Stimulated activated naive CD4-positive, alpha-beta T cell (primary cell): ENCODE measurements at regions not wholly inside any gene's neighbourhood (a gene's known extent, or its start where the extent isn't known, plus 50 kb on each side); places are given as distances from the start of the nearest gene placed in this dataset.

Source experiments
- DNase-seq, 6 experiments: peaks; one replicate each; lab custom pipeline; 2025; lab: John Stamatoyannopoulos, UW

DNA sequence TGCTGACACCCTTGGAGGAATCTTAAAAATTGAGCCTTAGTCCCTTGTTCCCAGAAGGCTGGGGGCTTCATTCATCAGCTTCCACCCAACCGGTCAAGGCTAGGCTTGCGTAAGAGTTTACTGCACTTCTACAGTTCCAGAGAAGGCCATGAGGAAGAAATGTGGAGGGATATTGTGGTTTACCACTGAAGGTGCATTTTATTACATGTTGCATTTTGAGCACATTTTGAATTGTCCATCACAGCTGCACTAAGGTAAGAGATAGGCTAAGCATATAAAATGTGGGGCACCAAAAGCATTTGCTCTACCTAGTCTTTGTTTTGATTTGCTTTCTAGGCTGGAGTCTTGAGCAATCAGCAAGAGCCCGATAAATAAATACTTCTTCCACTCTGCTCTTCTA is 167.1 kb upstream of the PAPPA start:
- no peak for DNase-seq

DNA sequence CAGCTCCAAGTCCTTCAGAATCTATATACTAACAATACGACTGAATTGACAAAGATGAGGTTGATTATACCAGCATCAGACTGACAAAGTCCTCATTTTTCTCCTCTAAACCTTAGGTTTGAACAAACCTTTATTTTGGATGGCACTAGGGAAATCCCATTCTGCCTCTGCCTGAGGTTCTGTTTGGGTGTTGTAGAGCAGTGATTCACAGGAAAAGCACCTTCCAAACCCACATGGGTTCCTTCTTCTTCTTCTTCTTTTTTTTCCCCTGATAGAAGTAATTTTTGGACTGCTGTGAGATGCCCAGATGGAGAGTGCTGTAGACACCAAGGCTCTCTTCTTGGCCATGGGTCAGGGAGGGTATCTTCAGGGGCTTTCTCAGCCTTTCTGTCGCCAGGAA is 164.9 kb upstream of the PAPPA start:
- DNase-seq = no peak

DNA sequence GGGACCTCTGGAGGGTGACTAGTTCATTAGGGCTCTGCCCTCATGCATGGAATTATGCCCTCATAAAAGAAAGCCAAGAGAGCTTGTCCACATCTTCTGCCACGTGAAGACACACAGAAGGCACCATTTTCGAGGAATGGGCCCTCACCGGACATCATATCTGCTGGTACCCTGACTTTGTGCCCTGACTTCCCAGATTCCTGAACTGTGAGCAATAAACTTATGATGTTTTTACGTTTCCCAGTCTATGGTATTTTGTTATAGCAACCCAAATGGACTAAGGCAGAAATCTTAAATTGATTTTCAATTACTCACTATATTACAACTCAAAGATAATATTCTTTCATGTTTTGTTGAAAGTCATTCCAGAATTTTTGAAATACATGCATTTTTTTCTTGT is 163.8 kb upstream of the PAPPA start:
- no peak for DNase-seq

DNA sequence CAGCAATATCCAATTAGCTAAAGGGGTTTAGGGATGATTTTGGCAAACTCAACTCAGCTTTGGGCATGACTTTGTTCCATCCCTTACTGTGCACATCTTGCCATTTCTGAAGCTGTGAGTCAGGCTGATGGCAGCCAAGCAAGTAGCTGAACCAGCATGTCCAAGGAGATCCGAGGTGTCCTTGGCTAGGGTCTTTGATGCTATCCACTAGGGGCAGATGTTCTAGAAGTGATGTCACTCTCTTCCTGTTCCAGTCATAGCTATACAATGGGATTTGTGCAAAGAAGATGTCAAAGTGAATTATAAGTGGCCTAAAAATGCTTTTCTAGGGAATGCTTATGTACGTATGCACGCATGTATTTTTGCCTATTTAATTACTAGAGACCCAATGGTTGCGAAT is 160.8 kb upstream of the PAPPA start:
- no peak for DNase-seq

DNA sequence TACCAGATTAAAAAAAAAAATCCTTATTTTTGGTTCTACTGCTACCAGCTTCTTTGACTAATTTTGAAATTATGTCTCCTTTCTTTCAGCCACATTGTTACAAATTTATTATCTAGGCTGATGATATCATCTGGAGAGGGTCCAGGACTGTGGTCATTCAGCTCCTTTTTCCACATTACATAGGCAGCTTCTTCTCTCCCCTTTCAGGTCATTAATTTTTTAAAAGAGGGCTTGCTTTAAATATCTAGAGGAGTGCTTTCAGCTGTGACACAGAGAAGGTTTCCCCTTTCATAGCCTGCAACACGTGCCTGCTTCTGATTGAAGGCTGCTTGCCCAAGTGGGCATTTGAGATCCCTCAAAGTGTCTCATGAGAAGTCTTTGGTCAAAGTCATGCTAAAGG is 155.7 kb upstream of the PAPPA start:
- DNase-seq = no peak

DNA sequence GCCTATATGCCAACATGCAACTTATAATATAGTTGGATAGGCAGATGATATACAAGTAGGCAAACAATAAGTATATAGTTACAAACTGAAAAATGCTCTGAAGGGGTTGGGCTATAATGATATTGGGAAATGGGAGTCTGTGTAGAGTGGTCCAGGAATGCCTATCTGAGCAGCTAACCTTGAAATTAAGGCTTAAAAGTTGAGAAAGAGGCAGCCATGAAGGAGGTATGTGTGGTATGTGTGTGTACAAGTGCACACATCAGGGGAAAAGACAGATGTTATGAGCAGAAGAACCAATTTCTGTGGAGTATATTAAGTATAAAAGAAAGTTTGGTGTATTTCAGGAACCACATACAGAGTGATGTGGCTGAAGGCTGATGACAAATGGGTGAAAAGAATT is 154.9 kb upstream of the PAPPA start:
- no peak for DNase-seq

DNA sequence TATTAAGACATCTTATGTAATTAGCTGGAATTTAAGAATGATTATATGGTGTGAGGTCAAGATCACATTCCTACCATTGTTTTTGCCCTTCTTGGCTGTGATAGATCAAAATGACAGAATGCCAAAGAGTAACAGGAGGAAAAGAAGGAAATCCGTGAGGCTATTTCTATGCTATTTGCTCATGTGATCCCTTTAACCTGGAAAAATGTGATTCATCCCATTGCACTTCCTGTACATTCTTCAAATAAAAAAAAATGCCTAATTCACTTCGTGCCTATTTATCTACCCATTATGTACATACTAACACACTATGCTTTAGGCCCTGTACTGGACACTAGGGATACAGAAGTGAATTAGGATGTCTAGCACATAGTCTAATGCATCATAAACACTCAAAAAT is 154.1 kb upstream of the PAPPA start:
- DNase-seq = no peak

DNA sequence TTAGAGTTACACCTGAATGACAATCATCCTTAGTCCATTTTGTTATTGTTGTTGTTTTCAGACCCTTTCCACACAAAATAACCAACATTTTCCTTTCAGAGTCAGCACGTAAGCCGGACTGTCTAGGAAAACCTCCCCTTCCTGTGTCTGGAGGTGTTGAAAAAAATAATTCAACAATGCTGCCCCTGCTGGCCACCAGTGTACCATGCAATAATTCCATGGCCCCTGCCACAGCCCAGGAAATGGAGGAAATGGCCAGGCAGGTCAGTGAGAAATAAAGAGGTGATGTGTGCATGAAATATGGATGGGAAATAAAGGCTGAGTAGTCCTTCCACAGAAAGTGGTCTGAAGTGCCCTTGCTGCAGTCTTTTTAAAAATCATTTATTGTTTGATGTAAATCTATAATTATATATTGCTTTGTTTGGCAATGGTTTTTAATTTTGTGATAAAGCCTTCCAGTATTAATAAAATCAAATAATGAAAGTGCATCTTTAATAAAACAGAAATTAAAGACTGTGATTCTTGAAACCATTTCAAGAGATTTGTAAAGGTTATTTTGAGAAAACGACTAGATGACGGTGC is 152.8 kb upstream of the PAPPA start:
- no peak for DNase-seq

DNA sequence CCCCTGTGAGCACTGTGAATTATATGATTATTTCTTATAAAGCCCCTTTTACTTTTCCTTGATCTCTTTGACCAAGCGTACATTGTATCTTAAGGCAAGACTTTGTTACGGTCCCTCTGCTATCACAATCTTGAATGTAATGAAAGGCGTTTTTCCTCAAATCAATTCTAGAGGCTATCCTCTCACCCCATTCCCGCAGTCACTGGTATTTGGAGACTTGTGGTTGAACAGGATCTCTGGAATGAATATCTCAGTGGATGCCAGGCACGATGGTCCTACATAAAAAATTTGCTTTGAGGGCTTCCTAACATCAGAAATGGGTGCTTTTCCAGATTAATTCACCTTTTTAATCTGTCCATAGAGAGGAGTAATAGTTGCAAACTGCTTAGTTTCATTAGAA is 151.4 kb upstream of the PAPPA start:
- DNase-seq = no peak

DNA sequence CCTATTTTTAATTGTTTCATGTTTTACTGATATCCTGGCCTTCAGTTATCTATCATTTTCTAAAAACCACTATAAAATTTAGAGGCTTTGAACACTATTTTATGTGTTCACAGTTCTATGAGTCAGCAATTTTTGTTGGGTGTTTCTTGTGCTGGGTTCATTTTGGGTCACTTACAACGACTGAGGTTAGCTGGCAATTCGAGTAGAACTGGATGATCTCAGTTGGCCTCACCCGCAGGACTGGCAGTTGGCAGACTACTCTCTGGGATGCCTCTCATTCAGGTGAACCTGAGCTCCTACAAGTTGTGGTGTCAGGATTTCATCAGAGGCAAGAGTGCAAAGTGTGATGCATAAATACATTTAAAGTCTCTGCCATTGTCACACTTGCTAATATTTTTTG is 151.0 kb upstream of the PAPPA start:
- DNase-seq = no peak

DNA sequence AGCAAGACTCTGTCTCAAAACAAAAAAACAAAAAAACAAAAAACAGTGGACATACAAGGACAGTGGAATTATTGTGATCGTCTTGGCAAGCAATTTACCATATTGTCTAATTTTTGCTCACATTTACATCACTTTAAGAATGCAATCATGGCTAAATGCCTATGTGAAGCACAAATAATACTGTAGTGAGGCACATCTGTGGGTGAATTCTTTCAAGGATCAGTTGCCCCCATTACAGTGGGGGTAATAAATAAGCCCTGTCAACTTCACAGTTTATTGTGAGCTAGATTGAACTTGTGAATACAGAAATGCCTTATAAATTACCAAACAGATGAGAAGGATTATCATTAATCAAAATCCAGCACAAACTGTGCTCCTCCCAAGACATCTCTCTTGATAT is 150.2 kb upstream of the PAPPA start:
- no peak for DNase-seq

DNA sequence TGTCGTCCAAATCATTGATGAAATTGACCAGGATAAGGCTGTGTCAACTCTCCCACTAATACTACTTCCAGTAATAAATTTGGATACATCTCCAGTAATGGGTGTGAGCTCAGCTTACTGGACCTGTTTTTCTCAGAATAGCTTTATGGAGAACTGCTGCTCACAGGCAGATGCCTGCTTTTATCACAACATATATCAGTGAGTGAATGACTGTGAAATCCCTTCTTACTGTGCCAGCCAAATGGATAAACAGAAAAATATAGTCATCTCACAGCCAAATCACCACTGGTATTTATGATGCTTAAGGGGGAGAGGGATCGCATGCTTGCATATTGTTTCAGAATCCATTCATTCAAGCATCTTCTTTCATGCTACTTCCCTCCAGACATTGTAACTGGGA is 148.4 kb upstream of the PAPPA start:
- no peak for DNase-seq

DNA sequence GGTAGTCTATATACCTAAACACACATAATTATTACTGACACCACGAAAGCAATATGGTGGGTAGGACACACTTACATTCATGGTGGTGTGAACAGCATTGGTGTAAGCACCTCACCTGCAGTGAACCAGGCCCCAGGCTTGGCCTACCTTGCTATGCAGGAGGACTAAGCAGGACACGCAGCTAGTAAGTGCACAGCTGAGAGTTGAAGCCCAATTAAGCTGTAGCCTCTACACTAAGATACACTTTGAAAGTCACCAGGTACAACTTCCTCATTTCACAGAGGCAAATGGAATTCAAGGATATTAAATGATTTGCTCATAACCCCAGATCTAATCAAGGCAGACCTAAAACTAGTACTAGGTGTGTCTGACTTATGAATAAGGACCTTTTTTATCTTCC is 145.8 kb upstream of the PAPPA start:
- DNase-seq = no peak

DNA sequence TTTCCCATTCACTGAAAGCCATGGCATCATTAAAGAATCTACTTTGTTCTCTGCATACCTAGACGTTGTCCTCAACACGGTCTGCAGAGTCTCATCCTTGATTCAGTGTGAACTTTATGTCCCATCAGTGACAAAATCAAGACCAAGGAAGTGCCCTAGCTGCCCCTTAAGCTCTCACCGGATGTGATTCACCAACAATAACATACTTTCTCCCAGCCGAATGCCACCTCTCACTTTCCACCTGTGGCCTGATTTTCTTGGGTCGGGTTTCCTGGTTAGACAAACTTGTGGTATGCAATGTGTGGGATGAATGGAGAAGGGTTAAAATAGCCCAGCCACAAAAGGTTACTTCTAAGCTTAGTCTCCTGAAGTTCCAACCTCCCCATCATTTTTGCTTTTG is 145.3 kb upstream of the PAPPA start:
- DNase-seq = no peak

DNA sequence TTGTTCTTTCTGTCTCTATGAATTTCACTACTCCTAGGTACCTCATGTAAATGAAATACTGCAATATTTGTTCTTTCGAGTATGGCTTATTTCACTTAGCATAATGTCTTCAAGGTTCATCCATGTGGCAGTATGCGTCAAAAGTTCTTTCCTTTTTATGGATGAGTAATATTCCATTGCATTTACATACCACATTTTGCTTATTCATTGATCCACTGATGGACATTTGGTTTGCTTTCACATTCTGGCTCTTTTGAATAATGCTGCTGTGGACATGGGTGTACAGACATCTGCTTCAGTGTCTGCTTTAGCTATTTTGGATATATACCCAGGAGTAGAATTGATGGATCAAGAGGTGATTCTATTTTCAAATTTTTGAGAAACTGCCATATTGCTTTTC is 144.2 kb upstream of the PAPPA start:
- no peak for DNase-seq

DNA sequence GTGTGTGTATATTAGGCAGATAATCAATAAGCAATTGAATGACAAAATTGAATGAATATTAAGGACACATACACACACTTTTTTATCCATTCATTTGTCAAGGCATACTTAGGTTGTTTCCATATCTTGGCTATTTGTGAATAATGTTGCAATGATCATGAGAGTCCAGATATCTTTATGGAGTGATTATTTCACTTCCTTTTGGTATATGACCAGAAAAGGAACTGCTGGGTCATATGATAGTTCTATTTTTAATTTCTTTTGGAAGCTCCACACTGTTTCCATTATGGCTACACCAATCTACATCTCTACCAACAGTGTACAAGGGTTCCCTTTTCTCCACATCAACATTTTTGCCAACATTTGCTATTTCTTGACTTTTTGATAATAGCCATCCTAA is 137.7 kb upstream of the PAPPA start:
- DNase-seq = no peak

DNA sequence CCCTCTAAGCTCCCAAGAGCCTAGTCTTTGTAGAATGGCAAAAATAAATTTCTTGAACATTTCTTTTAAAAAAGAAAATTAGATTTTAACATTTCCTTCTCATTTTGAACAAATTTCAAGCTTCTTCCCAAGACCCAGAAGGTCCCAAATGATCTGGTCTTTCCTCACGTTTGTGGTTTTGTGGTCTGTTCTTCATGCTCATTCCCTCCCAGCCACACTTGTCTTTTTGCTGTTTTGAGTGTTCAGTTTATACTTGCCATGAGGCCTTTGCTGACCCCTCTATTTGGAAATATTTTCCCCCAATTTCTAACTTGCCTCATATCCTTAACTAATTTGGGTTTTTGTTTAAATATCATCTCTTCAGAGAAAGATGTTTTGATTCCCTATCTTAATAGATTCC is 133.4 kb upstream of the PAPPA start:
- DNase-seq = no peak

DNA sequence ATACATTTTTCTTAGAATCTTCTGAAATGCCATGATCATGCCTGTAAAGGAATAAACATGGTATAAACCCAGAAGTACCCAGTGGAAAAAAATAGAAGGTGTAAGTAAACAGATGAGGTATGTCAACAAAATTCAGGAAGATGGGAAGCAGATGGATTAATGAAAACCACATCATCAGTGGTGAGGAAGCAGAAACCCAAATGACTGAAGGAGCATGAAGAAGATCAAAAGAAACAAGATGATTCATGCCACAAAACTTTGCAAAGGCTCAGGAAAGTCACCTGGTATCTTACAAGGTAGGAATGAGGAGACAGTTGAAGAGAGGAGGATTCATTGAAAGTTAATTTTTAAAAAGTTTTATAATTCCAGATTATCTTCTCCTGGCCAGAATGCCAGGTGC is 132.8 kb upstream of the PAPPA start:
- DNase-seq = no peak

DNA sequence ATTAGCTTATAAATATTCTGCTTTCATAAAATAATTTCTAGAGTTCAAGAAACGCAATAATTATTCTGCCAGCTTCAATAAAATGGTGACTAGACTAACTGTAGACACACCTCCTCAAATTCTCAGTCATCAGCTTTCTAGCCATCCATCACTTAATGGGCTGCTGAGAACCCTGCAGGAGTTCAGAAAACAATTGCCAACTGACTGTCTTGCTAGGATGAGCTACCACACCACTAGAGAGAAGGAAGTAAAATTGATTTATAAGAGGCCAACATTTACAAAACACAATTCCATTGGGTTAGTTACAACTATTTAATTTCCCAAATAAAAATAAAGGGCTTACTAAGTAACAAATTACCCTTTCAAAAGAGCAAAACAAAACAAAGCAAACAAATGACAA is 126.5 kb upstream of the PAPPA start:
- DNase-seq = no peak

DNA sequence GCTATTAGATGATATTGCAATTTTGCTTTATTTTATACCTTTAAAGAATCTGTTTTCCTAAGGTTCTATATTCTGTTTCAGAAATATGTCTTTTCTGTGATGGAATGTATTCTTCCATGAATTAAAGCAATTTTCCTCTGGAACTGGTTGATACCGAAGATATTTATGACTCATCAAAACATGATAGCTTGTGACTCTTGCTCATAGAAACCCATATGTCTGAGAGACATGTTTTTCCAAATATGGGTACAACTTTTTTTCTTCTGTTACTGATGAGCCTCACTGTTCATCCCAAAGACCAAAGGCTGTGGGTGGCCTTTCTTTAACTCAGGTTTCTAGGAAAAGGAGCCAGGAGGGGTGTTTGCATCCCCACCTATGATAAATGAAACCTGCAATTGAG is 126.1 kb upstream of the PAPPA start:
- no peak for DNase-seq

DNA sequence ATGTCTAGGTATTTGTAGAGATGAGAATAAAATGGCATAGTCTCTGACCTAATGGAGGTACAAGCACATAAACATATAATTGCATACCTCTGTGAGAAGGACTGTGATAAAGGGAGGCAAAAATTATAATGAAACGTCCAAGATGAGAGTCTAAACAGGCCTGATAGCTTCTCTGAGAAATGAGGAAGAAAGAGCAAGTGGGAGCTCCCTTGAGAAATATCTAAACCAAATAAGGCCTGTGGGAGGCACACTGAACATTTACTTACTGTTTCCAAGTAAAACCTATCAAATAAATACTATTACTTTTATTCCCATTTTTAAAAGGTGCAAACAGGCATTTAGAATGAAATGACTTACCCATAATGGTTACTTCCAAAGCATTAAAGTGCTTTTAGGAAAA is 125.6 kb upstream of the PAPPA start:
- DNase-seq = no peak

DNA sequence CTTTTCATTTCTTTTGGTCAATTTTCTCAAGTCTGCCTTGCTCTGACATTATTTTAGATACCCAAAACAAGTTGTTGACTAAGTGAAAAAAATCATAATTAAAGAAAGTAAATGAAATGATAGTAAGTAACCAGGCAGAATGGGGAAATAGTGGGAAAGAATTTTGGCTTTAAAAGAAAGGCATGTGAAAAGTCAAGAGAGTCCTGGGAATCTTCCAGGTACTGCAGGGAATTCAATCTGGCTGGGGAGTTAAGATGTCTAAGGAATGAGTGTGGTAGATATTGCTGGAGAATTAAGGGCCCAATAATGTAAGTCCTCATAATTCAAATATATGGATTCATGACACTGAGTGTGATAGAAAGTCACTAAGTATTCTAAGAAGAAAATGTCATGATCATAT is 123.1 kb upstream of the PAPPA start:
- no peak for DNase-seq

DNA sequence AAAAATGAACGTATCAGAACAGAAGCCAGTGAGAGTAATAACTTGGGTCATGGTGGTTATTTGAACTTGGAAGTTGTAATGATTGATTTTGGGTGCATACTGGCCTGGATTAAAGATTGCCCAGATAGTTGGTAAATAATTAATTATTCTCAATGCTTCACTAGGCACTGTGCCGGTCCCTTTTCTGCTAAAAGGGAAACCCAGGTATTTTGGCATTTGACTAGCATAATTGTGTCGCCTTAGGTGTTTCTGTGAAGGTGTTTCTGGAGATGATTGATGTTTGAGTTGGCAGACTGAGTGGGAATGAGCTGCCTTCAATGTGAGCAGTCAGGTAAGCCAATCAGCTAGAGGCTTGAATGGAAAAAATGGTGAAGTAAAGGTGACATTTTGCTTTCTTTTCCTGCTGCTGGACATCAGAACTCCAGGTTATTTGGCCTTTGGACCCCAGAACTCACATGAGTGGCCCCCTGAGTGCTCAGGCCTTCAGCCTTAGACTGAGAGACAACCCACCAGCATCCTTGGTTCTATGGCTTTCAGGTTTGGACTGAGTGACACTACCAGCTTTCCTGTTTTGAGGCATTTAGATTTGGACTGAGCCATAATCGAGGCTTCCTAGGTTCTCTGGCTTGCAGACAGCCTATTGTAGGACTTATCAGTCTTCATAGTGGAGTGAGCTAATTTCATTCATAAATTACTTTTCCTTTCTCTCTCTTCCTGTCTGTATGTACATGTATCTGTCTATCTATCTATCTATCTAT is 120.7 kb upstream of the PAPPA start:
- DNase-seq = no peak

DNA sequence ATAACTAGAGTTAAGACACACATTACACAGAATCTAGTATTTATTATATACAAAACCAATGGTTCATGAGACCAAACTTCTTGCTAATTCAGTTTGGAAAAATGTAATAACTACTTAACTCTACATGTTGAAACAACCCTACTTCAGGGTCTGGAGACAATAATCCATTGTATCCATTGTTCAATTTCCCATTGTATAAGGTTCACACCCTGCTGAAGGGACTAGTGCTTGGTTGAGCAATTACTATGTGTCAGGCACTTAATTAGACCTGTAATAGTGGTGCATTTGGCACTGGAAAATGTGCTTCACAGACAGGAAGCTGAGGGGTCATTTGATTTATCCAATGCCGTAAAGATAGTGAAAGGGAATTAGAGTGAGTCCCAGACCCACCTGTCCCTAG is 114.3 kb upstream of the PAPPA start:
- DNase-seq = no peak
